Hepatocyte (in vitro differentiated cells): ENCODE measurements at regions not wholly inside any gene's neighbourhood (a gene's known extent, or its start where the extent isn't known, plus 50 kb on each side); places are given as distances from the start of the nearest gene placed in this dataset.

ENCODE experiments used
- DNase-seq: peaks from one replicate; pipeline ENCODE4 v3.0.0-alpha.2; 2016; ENCODE audit warnings: low spot score
- H2AFZ ChIP-seq: fragments of 200-600 bp; sonication (generic); 2 replicates; pipeline ENCODE4 v1.6.0; 2016; ENCODE audit warnings: antibody characterized with exemption, mild to moderate bottlenecking
- H3K27ac ChIP-seq: fragments of 200-600 bp; sonication (generic); 2 replicates; pipeline ENCODE4 v1.5.1; 2016; ENCODE audit warnings: mild to moderate bottlenecking
- H3K27me3 ChIP-seq: fragments of 200-600 bp; sonication (generic); 2 replicates; pipeline ENCODE4 v1.6.1; 2016
- H3K36me3 ChIP-seq: fragments of 200-600 bp; sonication (generic); replicated peaks from 2 replicates; pipeline ENCODE4 v1.5.1; 2016; ENCODE audit warnings: low read depth; ENCODE audit not compliant: insufficient read depth
- H3K4me1 ChIP-seq: fragments of 200-600 bp; sonication (generic); 2 replicates; pipeline ENCODE4 v1.5.1; 2016; ENCODE audit warnings: mild to moderate bottlenecking, moderate library complexity; ENCODE audit not compliant: insufficient read depth
- H3K4me2 ChIP-seq: fragments of 200-600 bp; sonication (generic); 2 replicates; pipeline ENCODE4 v1.6.0; 2016
- H3K4me3 ChIP-seq: fragments of 200-600 bp; sonication (generic); 2 replicates; pipeline ENCODE4 v1.5.1; 2016; ENCODE audit warnings: mild to moderate bottlenecking
- H3K79me2 ChIP-seq: fragments of 200-600 bp; sonication (generic); 2 replicates; pipeline ENCODE4 v1.6.0; 2017; ENCODE audit warnings: mild to moderate bottlenecking
- H3K9me2 ChIP-seq: fragments of 200-600 bp; sonication (generic); replicated peaks from 2 replicates; pipeline ENCODE4 v1.6.0; 2017; ENCODE audit warnings: mild to moderate bottlenecking; ENCODE audit not compliant: insufficient read depth
- H3K9me3 ChIP-seq: fragments of 200-600 bp; sonication (generic); 2 replicates; pipeline ENCODE4 v1.5.1; 2016; ENCODE audit warnings: low read depth, mild to moderate bottlenecking
- H4K20me1 ChIP-seq: fragments of 200-600 bp; sonication (generic); 2 replicates; pipeline ENCODE4 v1.6.0; 2016; ENCODE audit warnings: mild to moderate bottlenecking; ENCODE audit not compliant: insufficient read depth, poor library complexity, severe bottlenecking
- EZH2 ChIP-seq: fragments of 200-600 bp; sonication (generic); IDR thresholded peaks from 2 replicates; pipeline ENCODE4 v1.6.1; 2016; ENCODE audit warnings: antibody characterized with exemption, mild to moderate bottlenecking, borderline replicate concordance
- EZH2phosphoT487 ChIP-seq: fragments of 200-600 bp; sonication (generic); IDR thresholded peaks from one replicate; pipeline ENCODE4 v1.6.1; 2018; ENCODE audit warnings: antibody characterized with exemption, mild to moderate bottlenecking, low read depth, moderate library complexity; ENCODE audit not compliant: unreplicated experiment, severe bottlenecking
- WGBS: methylation state at CpG from one replicate; pipeline ENCODE4 v1.1.6; 2016; ENCODE audit warnings: low lambda C conversion rate; ENCODE audit errors: missing lambda C conversion rate; 5-methylcytosine and 5-hydroxymethylcytosine counted together
- TF ChIP-seq, protein P1 (sequence below): fragments of 200-600 bp; sonication (generic); IDR thresholded peaks from 2 replicates; pipeline ENCODE4 v1.5.1; 2016; ENCODE audit warnings: antibody characterized with exemption, mild to moderate bottlenecking; ENCODE audit not compliant: poor library complexity

DNA sequence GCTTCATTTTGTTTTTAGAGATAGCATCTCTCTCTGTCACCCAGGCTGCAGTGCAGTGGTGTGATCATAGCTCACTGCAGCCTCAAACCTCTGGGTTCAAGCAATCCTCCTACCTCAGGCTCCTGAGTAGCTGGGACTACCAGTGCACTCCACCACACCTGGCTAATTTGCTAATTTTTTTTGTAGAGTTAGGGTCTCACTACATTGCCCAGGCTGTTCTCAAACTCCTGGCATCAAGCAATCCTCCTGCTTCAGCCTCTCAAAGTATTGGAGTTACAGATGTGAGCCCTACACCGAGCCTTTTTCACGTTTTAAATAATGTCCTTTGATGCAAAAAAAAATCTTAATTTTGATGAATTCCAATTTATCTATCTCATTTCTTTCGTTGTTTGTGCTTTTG, 75.4 kb upstream of the LINC01488 start:
- no peak overlapping the region for H3K4me3 ChIP-seq
- no peak overlapping the region for H2AFZ ChIP-seq
- no peaks in the 10 kb centered on the region for H4K20me1 ChIP-seq
- H3K9me3 ChIP-seq: no peaks in the 10 kb centered on the region
- no peak for DNase-seq
- no peaks in the 10 kb centered on the region for H3K27me3 ChIP-seq
- no peak overlapping the region for H3K4me2 ChIP-seq
- H3K4me1 ChIP-seq: peaks cover 4% of the 10 kb centered on the region
- H3K79me2 ChIP-seq: no peaks in the 10 kb centered on the region
- H3K27ac ChIP-seq: no peak overlapping the region
- no peaks in the 10 kb centered on the region for H3K9me2 ChIP-seq
- 88% methylated on average over 3 of the region's 3 CpGs for WGBS
- TF ChIP-seq EZH2 (no peak), EZH2phosphoT487 (no peak)
- TF ChIP-seq, protein P1, sequence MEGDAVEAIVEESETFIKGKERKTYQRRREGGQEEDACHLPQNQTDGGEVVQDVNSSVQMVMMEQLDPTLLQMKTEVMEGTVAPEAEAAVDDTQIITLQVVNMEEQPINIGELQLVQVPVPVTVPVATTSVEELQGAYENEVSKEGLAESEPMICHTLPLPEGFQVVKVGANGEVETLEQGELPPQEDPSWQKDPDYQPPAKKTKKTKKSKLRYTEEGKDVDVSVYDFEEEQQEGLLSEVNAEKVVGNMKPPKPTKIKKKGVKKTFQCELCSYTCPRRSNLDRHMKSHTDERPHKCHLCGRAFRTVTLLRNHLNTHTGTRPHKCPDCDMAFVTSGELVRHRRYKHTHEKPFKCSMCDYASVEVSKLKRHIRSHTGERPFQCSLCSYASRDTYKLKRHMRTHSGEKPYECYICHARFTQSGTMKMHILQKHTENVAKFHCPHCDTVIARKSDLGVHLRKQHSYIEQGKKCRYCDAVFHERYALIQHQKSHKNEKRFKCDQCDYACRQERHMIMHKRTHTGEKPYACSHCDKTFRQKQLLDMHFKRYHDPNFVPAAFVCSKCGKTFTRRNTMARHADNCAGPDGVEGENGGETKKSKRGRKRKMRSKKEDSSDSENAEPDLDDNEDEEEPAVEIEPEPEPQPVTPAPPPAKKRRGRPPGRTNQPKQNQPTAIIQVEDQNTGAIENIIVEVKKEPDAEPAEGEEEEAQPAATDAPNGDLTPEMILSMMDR: no peak
- H3K36me3 ChIP-seq: no peaks in the 10 kb centered on the region

DNA sequence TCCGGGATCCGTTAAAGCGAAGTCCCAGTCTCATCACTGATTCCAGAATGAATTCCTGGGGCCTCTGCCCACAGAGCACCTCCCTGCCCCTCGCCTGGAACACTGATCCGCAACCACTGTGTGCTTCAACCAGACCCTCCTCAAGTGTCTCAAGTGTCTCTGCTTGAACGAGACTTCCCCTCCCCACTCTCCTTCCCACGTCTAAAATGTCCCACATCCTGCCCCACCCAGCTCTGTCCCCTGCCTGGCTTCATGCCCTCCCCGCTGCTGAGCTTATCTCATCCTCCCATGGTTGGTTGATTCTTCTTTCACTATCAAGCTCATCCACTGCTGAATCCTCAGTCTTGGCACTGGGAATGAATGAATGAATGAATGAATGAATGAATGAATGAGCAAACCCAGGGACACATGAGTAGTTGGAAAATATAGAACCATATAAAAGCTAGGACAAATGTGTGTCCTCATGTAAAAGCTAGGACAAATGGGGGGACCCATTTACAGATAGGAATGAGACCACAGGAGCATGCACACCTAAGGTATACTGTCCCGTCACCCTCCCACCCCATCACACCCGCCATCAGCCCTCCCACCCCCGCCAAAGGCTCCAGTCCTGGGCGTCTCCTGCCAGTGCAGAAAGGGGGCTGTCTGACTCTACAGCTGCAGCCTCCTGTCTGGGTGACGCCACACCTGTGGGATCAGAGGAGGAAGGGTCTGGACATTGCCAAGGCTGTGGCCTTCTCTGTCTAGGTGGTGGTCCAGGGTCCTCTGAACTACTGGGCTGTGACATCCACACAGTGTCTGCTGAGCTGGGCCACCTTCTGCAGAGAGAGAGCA, 71.4 kb upstream of the LINC01488 start:
- Histone ChIP-seq H3K27me3 (no peaks in the 10 kb centered on the region), H3K4me2 (no peak overlapping the region), H3K9me3 (no peaks in the 10 kb centered on the region), H3K36me3 (no peaks in the 10 kb centered on the region), H3K4me1 (no peaks in the 10 kb centered on the region), H3K9me2 (no peaks in the 10 kb centered on the region), H3K4me3 (no peak overlapping the region), H3K79me2 (no peaks in the 10 kb centered on the region), H3K27ac (no peak overlapping the region), H4K20me1 (no peaks in the 10 kb centered on the region), H2AFZ (no peak overlapping the region)
- WGBS: 84% methylated on average over 13 of the region's 13 CpGs
- DNase-seq: no peak
- TF ChIP-seq EZH2: no peak
- TF ChIP-seq, protein P1: no peak
- no peak for TF ChIP-seq EZH2phosphoT487

DNA sequence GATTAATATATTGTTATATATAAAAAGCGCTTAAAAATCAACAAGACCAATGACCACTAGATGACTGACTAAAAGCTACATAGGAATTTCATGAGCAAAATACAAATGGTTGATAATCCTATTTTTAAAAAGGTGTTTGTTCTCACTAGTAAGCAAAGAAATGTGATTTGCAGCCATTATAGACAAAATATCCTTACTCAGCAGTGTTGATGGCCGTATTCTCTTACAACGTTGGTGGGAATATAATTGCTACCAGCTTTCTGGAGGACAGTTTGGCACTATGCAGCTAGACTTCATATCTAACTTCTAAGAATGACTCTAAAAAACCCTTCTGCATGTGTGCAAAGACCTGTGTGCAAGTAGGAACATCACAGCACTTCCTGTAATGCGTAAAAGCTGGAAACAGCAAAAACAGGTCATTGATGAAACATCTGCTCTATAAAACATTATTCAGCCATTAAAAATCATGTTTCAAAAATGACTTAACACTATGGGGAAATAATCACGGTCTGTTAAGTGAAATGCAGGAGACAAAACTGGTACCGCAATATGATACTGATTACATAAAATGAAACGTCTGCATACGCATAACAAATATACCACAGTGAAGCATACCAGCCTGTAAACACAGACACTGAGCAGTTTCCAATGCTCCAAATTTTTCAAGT, 70.1 kb upstream of the LINC01488 start:
- Histone ChIP-seq H3K27me3 (no peaks in the 10 kb centered on the region), H3K9me3 (no peaks in the 10 kb centered on the region), H3K4me1 (no peaks in the 10 kb centered on the region), H3K4me2 (no peak overlapping the region), H3K27ac (no peak overlapping the region), H2AFZ (no peak overlapping the region), H4K20me1 (no peaks in the 10 kb centered on the region), H3K79me2 (no peaks in the 10 kb centered on the region), H3K36me3 (no peaks in the 10 kb centered on the region), H3K9me2 (no peaks in the 10 kb centered on the region), H3K4me3 (no peak overlapping the region)
- DNase-seq: no peak
- TF ChIP-seq EZH2phosphoT487 (no peak), EZH2 (no peak)
- TF ChIP-seq, protein P1: no peak
- WGBS: 73% methylated on average over 8 of the region's 8 CpGs
